Peyer's patch (tissue), 4 donors: ENCODE measurements at regions not wholly inside any gene's neighbourhood (a gene's known extent, or its start where the extent isn't known, plus 50 kb on each side); places are given as distances from the start of the nearest gene placed in this dataset.
A peak's percentile ranks its signal among the peaks of the same experiment; 100 is the strongest.

Experiments used
- DNase-seq, 3 donors: peaks; one replicate each; pipeline ENCODE4 v3.0.0-alpha.2; 2017 to 2019
- H3K27ac ChIP-seq, 4 donors: fragments of 200-600 bp; sonication (generic); one replicate each; pipeline ENCODE4 v1.5.1; 2016 to 2019
- H3K27me3 ChIP-seq, 2 donors: fragments of 200-600 bp; sonication (generic); one replicate each; pipeline ENCODE4 v1.5.1; 2019
- H3K36me3 ChIP-seq, 3 donors: fragments of 200-600 bp; sonication (generic); one replicate each; pipeline ENCODE4 v1.5.1; 2016 to 2019
- H3K4me1 ChIP-seq, 4 donors: fragments of 200-600 bp; sonication (generic); one replicate each; pipeline ENCODE4 v1.5.1; 2016 to 2019
- H3K4me3 ChIP-seq, 4 donors: fragments of 200-600 bp; sonication (generic); 1 replicate in 3 of 4; 2 replicates in 1 of 4; pipeline ENCODE4 v1.5.1; 2016 to 2019; ENCODE audit warnings: mild to moderate bottlenecking in 1 of 4
- H3K9me3 ChIP-seq, 4 donors: fragments of 200-600 bp; sonication (generic); one replicate each; pipeline ENCODE4 v1.5.1; 2016 to 2019; ENCODE audit warnings: mild to moderate bottlenecking in 1 of 4
- POLR2A ChIP-seq, 2 donors: fragments of 450-650 bp; IDR thresholded peaks; one replicate each; pipeline ENCODE4 v1.5.1; 2017; ENCODE audit warnings: antibody characterized with exemption in 2 of 2, mild to moderate bottlenecking in 2 of 2, moderate library complexity in 2 of 2
- TF ChIP-seq, protein P1 (sequence below), 6 experiments: fragments of 450-650 bp in 4 of 6; fragments of 200-600 bp in 2 of 6; sonication (generic) in 1 of 6; IDR thresholded peaks; one replicate each; pipeline ENCODE4 v1.5.1; 2017 to 2019; ENCODE audit warnings: antibody characterized with exemption in 6 of 6, mild to moderate bottlenecking in 3 of 6, moderate library complexity in 1 of 6

DNA sequence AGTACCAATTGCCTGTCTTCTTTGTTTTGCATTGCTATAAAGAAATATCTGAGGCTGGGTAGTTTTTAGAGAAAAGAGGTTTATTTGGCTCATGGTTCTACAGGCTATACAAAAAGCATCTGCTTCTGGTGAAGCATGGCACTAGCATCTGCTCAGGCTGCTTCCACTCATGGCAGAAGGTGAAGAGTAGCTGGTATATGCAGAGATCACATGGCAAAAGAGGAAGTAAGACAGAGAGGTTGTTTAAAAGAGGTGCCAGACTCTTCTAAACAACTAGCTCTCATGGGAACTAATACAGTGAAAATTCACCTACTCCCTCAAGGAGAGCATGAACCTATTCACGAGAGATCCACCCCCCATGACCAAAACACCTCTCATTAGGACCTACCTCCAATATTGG is 56.7 kb upstream of the GUCA2B start:
- no peaks in the 10 kb centered on the region for H3K36me3 ChIP-seq
- TF ChIP-seq, protein P1, sequence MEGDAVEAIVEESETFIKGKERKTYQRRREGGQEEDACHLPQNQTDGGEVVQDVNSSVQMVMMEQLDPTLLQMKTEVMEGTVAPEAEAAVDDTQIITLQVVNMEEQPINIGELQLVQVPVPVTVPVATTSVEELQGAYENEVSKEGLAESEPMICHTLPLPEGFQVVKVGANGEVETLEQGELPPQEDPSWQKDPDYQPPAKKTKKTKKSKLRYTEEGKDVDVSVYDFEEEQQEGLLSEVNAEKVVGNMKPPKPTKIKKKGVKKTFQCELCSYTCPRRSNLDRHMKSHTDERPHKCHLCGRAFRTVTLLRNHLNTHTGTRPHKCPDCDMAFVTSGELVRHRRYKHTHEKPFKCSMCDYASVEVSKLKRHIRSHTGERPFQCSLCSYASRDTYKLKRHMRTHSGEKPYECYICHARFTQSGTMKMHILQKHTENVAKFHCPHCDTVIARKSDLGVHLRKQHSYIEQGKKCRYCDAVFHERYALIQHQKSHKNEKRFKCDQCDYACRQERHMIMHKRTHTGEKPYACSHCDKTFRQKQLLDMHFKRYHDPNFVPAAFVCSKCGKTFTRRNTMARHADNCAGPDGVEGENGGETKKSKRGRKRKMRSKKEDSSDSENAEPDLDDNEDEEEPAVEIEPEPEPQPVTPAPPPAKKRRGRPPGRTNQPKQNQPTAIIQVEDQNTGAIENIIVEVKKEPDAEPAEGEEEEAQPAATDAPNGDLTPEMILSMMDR (IDR thresholded peaks at IDR 0.05): no peak
- no peak for TF ChIP-seq POLR2A (IDR thresholded peaks at IDR 0.05)
- no peak overlapping the region for H3K27ac ChIP-seq
- no peaks in the 10 kb centered on the region for H3K4me1 ChIP-seq
- no peaks in the 10 kb centered on the region for H3K9me3 ChIP-seq
- no peak overlapping the region for H3K4me3 ChIP-seq
- H3K27me3 ChIP-seq: no peaks in the 10 kb centered on the region
- no peak for DNase-seq

DNA sequence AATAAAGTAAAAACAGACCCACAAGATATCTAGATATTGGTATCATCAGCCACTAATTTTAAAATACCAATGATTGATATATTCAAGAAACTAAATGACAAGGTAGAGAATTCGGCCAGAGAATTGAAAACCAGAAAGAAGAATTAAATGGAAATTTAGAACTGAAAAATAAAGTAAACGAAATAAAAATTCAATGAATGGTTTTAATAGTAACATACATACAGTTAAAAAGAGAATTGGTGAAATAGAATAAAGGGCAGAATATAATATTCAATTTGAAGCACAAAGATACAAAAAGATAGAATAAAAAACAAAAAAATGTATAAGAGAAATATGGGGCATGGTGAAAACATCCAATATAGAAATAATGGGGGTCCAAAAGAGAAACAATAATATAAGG is 64.0 kb upstream of the GUCA2B start:
- Histone ChIP-seq H3K27me3 (no peaks in the 10 kb centered on the region), H3K9me3 (peaks cover 0 to 3% (median 0%) of the 10 kb centered on the region in 4 donors), H3K4me1 (no peaks in the 10 kb centered on the region), H3K36me3 (no peaks in the 10 kb centered on the region), H3K4me3 (no peak overlapping the region), H3K27ac (no peak overlapping the region)
- TF ChIP-seq, protein P1 (IDR thresholded peaks at IDR 0.05): no peak
- no peak for TF ChIP-seq POLR2A (IDR thresholded peaks at IDR 0.05)
- DNase-seq: no peak

DNA sequence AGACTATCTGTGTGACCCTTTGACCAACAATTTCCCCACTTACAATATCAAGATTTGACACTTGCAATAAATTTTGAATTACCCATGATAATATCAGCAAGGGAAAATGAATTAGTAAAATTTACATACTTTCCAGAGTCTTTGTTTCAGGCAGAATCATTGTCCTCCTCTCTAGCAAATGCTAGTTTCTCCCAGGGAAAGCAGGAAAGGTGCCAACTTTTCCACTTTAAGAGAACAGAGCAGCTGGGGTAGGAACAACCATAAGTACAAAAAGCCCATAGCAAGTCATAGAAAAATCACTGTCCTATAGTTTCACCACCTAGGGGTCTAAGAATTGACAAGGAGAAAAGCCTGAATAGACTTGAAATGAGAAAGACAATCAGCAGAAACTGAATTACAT is 67.1 kb upstream of the GUCA2B start:
- Histone ChIP-seq H3K4me1 (no peaks in the 10 kb centered on the region), H3K4me3 (no peak overlapping the region), H3K9me3 (peaks cover 0 to 3% (median 0%) of the 10 kb centered on the region in 4 donors), H3K36me3 (no peaks in the 10 kb centered on the region), H3K27ac (no peak overlapping the region), H3K27me3 (no peaks in the 10 kb centered on the region)
- TF ChIP-seq, protein P1 (IDR thresholded peaks at IDR 0.05): no peak
- TF ChIP-seq POLR2A (IDR thresholded peaks at IDR 0.05): no peak
- no peak for DNase-seq

DNA sequence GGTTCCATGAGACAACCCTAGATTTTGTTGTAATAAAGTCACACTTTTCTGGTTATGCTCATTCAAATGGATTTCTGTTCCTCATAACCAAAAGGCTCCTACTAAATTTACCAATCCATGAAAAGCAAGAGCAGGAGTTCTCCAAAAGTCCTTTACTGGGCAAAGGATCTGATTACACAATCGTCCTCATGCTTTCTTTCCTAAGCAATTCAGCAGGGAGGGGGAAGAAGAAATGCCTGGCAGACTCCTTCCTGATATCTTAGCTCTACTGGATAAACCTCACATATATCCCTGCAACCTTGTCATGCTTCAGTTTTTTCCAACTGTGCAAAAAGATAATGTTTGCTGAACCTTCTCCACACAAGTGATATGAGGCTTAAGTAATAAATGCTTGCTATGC is 67.6 kb upstream of the GUCA2B start:
- TF ChIP-seq, protein P1 (IDR thresholded peaks at IDR 0.05): no peak
- TF ChIP-seq POLR2A (IDR thresholded peaks at IDR 0.05): no peak
- no peaks in the 10 kb centered on the region for H3K36me3 ChIP-seq
- no peaks in the 10 kb centered on the region for H3K4me1 ChIP-seq
- DNase-seq: no peak
- peaks cover 0 to 3% (median 0%) of the 10 kb centered on the region in 4 donors for H3K9me3 ChIP-seq
- no peaks in the 10 kb centered on the region for H3K27me3 ChIP-seq
- no peak overlapping the region for H3K27ac ChIP-seq
- no peak overlapping the region for H3K4me3 ChIP-seq

DNA sequence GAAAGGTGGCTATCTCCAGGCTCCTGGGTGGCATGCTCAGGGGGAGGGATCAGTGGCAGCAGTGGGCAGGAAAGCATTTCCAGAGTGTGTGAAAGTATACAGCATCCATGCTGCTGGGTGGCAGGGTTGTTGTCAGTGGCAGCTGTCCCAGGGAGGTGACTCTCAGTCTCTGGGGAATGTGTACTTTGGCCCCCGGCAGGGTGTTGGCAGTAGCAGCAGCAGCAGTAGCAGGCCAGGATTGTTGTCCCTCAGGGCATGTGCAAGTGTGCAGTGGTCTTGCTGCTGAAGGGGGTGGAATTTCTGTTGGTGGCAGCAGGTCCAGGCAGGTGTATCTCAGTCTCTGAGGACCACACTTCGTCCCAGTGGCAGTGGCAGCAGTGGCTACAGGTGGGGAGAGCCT is 71.7 kb upstream of the GUCA2B start:
- H3K9me3 ChIP-seq: no peaks in the 10 kb centered on the region

More for the DNA sequence above, 71.7 kb upstream of the GUCA2B start:
- H3K27me3 ChIP-seq: no peaks in the 10 kb centered on the region
- no peaks in the 10 kb centered on the region for H3K36me3 ChIP-seq
- H3K4me1 ChIP-seq: no peaks in the 10 kb centered on the region
- DNase-seq: peak in 2 of 3 donors; percentile 76 to 83
- no peak overlapping the region for H3K4me3 ChIP-seq
- no peak for TF ChIP-seq POLR2A (IDR thresholded peaks at IDR 0.05)
- TF ChIP-seq, protein P1 (IDR thresholded peaks at IDR 0.05): no peak
- no peak overlapping the region for H3K27ac ChIP-seq
